GM23248 (cell line): ENCODE measurements at regions not wholly inside any gene's neighbourhood (a gene's known extent, or its start where the extent isn't known, plus 50 kb on each side); places are given as distances from the start of the nearest gene placed in this dataset.

Source experiments
- EZH2 ChIP-seq: fragments of 200-600 bp; sonication (generic); IDR thresholded peaks from 2 replicates; pipeline ENCODE4 v1.6.1; 2018; ENCODE audit warnings: antibody characterized with exemption, mild to moderate bottlenecking; ENCODE audit not compliant: insufficient read depth, poor library complexity, severe bottlenecking
- EZH2phosphoT487 ChIP-seq: fragments of 200-600 bp; sonication (generic); IDR thresholded peaks from 2 replicates; pipeline ENCODE4 v1.6.1; 2018; ENCODE audit warnings: antibody characterized with exemption, moderate library complexity, mild to moderate bottlenecking, low read depth; ENCODE audit not compliant: insufficient read depth

GRCh38 chr7:37580376-37580775, 103.2 kb upstream of the GPR141 start:
- TF ChIP-seq EZH2phosphoT487, result no peak
- no peak for TF ChIP-seq EZH2
